ENCODE measurements at regions not wholly inside any gene's neighbourhood (a gene's known extent, or its start where the extent isn't known, plus 50 kb on each side); places are given as distances from the start of the nearest gene placed in this dataset.

DNA sequence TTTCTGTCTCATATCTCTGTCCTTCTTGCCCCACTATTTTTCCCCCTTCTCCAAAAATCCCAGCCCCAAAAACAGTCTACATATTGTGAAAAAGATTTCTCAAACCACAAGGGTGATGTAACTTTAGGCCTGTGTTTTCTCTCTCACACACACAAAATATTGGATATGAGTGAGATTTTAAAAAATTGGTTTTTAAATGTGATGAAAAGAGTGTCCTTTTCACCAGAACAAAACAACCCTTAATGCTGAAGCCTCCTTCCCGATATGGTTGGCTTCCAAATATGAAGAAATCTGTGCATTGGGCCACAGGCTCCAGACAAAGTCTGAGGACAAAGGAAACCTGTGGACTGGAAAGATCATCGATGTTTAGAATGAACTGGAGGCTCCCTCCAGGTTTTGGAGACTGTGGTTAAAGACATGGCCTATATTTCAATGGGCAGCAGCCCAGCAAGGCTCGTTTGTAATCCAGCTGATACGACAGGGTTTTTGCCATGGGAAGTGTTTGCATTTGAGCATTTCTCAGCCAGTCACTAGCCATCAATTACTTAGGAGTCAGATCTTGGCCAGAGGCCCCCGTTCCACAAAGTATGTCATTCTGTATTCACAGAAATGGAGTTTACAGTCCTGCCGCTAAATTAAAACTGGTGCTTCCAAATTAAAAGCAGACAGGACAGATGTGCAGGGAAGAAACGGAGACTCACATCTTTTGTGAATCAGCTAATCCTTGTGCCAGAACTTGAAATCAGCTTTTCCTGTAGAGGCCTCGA lies 546.3 kb downstream of the EBF1 start:
- peak in 1 of 2 donors; percentile 35 for DNase-seq (ENCODE audit: low spot score in 2 of 2)
- 56 to 58% methylated on average over 8 of the region's 8 CpGs for WGBS, 2 donors
- intact Hi-C loops (cut with DNase I; ENCODE audit: low total_unique reads) = no loop called here
- TF ChIP-seq POLR2A (IDR thresholded peaks at IDR 0.05) (no peak), CTCF (IDR thresholded peaks at IDR 0.05) (no peak)
- no peak overlapping the region for H3K4me3 ChIP-seq (ENCODE audit: low read depth, poor library complexity, severe bottlenecking)

DNA sequence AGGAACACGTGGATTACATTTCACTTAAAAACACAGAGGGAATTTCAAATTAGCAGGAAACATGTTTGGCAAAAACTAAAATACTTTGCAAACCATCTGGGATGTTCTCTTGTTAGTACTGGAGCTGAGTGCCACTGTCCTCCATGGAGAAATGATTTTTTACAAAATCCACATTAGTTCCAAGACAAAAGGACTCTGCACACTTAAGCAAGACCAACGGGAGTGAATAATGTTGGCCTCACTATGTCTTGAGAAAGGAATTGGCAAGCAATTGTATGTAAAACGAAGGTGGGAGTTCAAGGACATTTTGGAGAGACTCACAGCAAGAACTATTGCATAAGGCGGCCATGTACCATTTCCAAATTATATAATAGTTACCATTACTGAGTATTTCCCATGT lies 547.5 kb downstream of the EBF1 start:
- no peak overlapping the region for H3K4me3 ChIP-seq (ENCODE audit: low read depth, poor library complexity, severe bottlenecking)
- 47 to 58% methylated on average over 4 of the region's 4 CpGs for WGBS, 2 donors
- peak in 1 of 2 donors; percentile 28 for DNase-seq (ENCODE audit: low spot score in 2 of 2)
- intact Hi-C loops (cut with DNase I; ENCODE audit: low total_unique reads) = no loop called here
- TF ChIP-seq CTCF (IDR thresholded peaks at IDR 0.05) (no peak), POLR2A (IDR thresholded peaks at IDR 0.05) (no peak)

DNA sequence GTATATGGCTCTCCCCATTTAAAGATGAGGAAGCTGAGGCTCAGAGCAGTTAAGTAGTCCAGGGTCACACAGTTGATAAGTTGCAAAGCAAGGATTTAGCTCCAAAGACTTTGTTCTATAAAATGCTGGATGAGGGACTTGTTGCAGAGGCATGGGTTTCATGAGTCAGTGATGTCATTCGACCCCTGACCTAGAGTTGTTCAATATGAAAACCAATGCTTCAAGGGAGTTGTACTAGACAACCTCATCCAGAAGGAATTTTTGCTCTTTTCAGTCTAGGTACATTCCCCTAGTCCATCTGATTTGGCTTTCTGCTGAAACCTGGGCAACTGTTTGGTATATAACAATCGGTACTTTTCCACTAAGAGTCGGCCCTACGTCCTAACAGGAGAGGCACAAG lies 550.4 kb downstream of the EBF1 start:
- H3K4me3 ChIP-seq (ENCODE audit: low read depth, poor library complexity, severe bottlenecking) = no peak overlapping the region
- DNase-seq (ENCODE audit: low spot score in 2 of 2) = no peak
- intact Hi-C loops (cut with DNase I; ENCODE audit: low total_unique reads) = no loop called here
- TF ChIP-seq POLR2A (IDR thresholded peaks at IDR 0.05) (no peak), CTCF (IDR thresholded peaks at IDR 0.05) (no peak)
- 87 to 96% methylated on average over 4 of the region's 4 CpGs for WGBS, 2 donors

GRCh38 chr5:158546748-158547147 lies 553.0 kb downstream of the EBF1 start:
- no peak overlapping the region for H3K4me3 ChIP-seq (ENCODE audit: low read depth, poor library complexity, severe bottlenecking)
- peak in 1 of 2 donors; percentile 34 for DNase-seq (ENCODE audit: low spot score in 2 of 2)
- TF ChIP-seq CTCF (IDR thresholded peaks at IDR 0.05) = no peak
- intact Hi-C loops (cut with DNase I; ENCODE audit: low total_unique reads) = no loop called here
- 56 to 59% methylated on average over 9 of the region's 9 CpGs for WGBS, 2 donors

DNA sequence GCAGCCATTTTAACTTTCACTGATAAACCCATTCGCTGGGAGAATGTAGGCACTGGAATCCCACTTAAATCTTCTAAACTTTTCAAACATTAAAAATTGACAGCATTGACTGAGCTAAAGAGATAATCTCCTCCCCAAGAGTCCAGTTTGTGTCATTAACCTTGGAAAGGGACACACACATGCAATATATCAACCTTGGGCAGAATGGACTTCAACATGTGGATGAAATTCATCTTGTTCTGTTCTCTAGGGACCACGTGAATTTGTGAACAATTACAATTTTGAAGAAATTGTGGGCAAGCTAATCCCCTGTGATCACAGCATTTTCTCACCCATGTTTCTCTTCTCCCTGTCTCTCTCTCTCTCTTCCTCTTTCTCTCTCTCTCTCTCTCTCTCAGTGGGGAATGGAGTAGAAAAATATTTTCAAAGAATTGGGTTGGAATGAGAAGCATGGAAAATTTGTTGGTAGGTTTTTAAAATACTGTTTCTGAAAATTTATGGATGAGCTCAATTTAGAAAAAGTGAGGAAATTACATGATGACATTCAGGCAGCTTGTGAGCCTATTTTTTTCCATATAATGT lies 553.7 kb downstream of the EBF1 start:
- intact Hi-C loops (cut with DNase I; ENCODE audit: low total_unique reads) = no loop called here
- TF ChIP-seq POLR2A (IDR thresholded peaks at IDR 0.05) (no peak), CTCF (IDR thresholded peaks at IDR 0.05) (no peak)
- no peak for DNase-seq (ENCODE audit: low spot score in 2 of 2)
- 55 to 65% methylated on average over 2 of the region's 2 CpGs for WGBS, 2 donors
- H3K4me3 ChIP-seq (ENCODE audit: low read depth, poor library complexity, severe bottlenecking) = no peak overlapping the region

All from lower leg skin (tissue), 4 donors.